A204.1 (cell line): ENCODE measurements at regions not wholly inside any gene's neighbourhood (a gene's known extent, or its start where the extent isn't known, plus 50 kb on each side); places are given as distances from the start of the nearest gene placed in this dataset.

Experiments
- FAIRE-seq: peaks from 2 replicates; lab custom pipeline; 2012; peaks lifted over from hg19 to GRCh38; lab: Jason Lieb, UNC

GRCh38 chr6:113425977-113426660 lies 431.0 kb upstream of the MARCKS start:
- FAIRE-seq, result no peak

- FAIRE-seq, result no peak
These were observed 429.5 kb upstream of the MARCKS start for GRCh38 chr6:113427617-113428016.

GRCh38 chr6:113428702-113429101 lies 428.4 kb upstream of the MARCKS start:
- FAIRE-seq, result no peak

GRCh38 chr6:113432521-113433334 lies 424.4 kb upstream of the MARCKS start:
- no peak for FAIRE-seq

- FAIRE-seq, result no peak
These were observed 423.7 kb upstream of the MARCKS start for GRCh38 chr6:113433335-113433991.

GRCh38 chr6:113434641-113435040 lies 422.5 kb upstream of the MARCKS start:
- FAIRE-seq, result no peak

GRCh38 chr6:113437566-113437965 lies 419.6 kb upstream of the MARCKS start:
- no peak for FAIRE-seq

GRCh38 chr6:113439866-113440265 lies 417.3 kb upstream of the MARCKS start:
- FAIRE-seq, result no peak

- no peak for FAIRE-seq
These were observed 415.1 kb upstream of the MARCKS start for GRCh38 chr6:113442040-113442439.

- no peak for FAIRE-seq
These were observed 411.9 kb upstream of the MARCKS start for GRCh38 chr6:113445201-113445600.

- no peak for FAIRE-seq
These were observed 409.9 kb upstream of the MARCKS start for GRCh38 chr6:113447088-113447831.

GRCh38 chr6:113449051-113449450 lies 408.1 kb upstream of the MARCKS start:
- FAIRE-seq, result no peak

- no peak for FAIRE-seq
These were observed 407.1 kb upstream of the MARCKS start for GRCh38 chr6:113450061-113450465.

- no peak for FAIRE-seq
These were observed 406.1 kb upstream of the MARCKS start for GRCh38 chr6:113451049-113451448.

- FAIRE-seq, result no peak
These were observed 399.9 kb upstream of the MARCKS start for GRCh38 chr6:113457198-113457597.

- no peak for FAIRE-seq
These were observed 399.4 kb upstream of the MARCKS start for GRCh38 chr6:113457751-113458150.

- FAIRE-seq, result no peak
These were observed 398.7 kb upstream of the MARCKS start for GRCh38 chr6:113458368-113459010.

GRCh38 chr6:113461153-113461932 lies 395.8 kb upstream of the MARCKS start:
- FAIRE-seq, result no peak

- no peak for FAIRE-seq
These were observed 392.6 kb upstream of the MARCKS start for GRCh38 chr6:113464536-113464935.

- FAIRE-seq, result no peak
These were observed 392.2 kb upstream of the MARCKS start for GRCh38 chr6:113464960-113465359.

- no peak for FAIRE-seq
These were observed 390.6 kb upstream of the MARCKS start for GRCh38 chr6:113466526-113466925.
